Esophagus squamous epithelium (tissue), 5 donors: ENCODE measurements at regions not wholly inside any gene's neighbourhood (a gene's known extent, or its start where the extent isn't known, plus 50 kb on each side); places are given as distances from the start of the nearest gene placed in this dataset.

ENCODE experiments used
- DNase-seq: peaks from one replicate; lab custom pipeline; 2025; lab: John Stamatoyannopoulos, UW
- H3K27ac ChIP-seq, 4 donors: fragments of 200-600 bp; sonication (generic); one replicate each; pipeline ENCODE4 v1.5.1; 2016 to 2019; ENCODE audit warnings: mild to moderate bottlenecking in 1 of 4
- H3K27me3 ChIP-seq, 4 donors: fragments of 200-600 bp; sonication (generic); 1 replicate in 3 of 4; 2 replicates in 1 of 4; pipeline versions ENCODE4 v1.5.1 to v1.6.0; 2017 to 2021; ENCODE audit warnings: antibody characterized with exemption in 1 of 4
- H3K36me3 ChIP-seq, 3 donors: fragments of 200-600 bp; sonication (generic); one replicate each; pipeline ENCODE4 v1.5.1; 2016 to 2019
- H3K4me1 ChIP-seq, 3 donors: fragments of 200-600 bp; sonication (generic); one replicate each; pipeline ENCODE4 v1.5.1; 2017 to 2019
- H3K4me3 ChIP-seq, 4 donors: fragments of 200-600 bp; sonication (generic); 1 replicate in 3 of 4; 2 replicates in 1 of 4; pipeline ENCODE4 v1.5.1; 2016 to 2019; ENCODE audit warnings: mild to moderate bottlenecking in 2 of 4, moderate library complexity in 1 of 4
- H3K9me3 ChIP-seq, 3 donors: fragments of 200-600 bp; sonication (generic); one replicate each; pipeline ENCODE4 v1.5.1; 2016 to 2019
- CTCF ChIP-seq, 6 experiments: fragments of 450-650 bp in 4 of 6; fragments of 200-600 bp in 2 of 6; sonication (generic) in 2 of 6; IDR thresholded peaks; one replicate each; pipeline ENCODE4 v1.5.1; 2016 to 2019; ENCODE audit warnings: antibody characterized with exemption in 6 of 6, mild to moderate bottlenecking in 4 of 6, moderate library complexity in 4 of 6
- POLR2A ChIP-seq, 4 donors: fragments of 450-650 bp; IDR thresholded peaks; one replicate each; pipeline ENCODE4 v1.6.1; 2017; ENCODE audit warnings: antibody characterized with exemption in 4 of 4, mild to moderate bottlenecking in 4 of 4, moderate library complexity in 3 of 4
- WGBS, 2 donors: methylation state at CpG; one replicate each; pipeline ENCODE4 v1.1.5; 2018; 5-methylcytosine and 5-hydroxymethylcytosine counted together
- intact Hi-C: fragments of 100-400 bp; cut with DNase I; formaldehyde crosslinking; loops from one replicate; pipeline ENCODE4 v1.15.0; 2022
- donor health status: DM: yes; HTN: yes; CAD: no.

- Histone ChIP-seq H3K36me3 (no peaks in the 10 kb centered on the region), H3K4me1 (no peaks in the 10 kb centered on the region), H3K4me3 (no peak overlapping the region), H3K27ac (no peak overlapping the region), H3K27me3 (no peaks in the 10 kb centered on the region), H3K9me3 (no peaks in the 10 kb centered on the region)
- intact Hi-C loops, result no loop called here
- DNase-seq, result no peak
- 72 to 87% methylated on average over 2 of the region's 2 CpGs for WGBS, 2 donors
- no peak for TF ChIP-seq CTCF (IDR thresholded peaks at IDR 0.05)
- no peak for TF ChIP-seq POLR2A (IDR thresholded peaks at IDR 0.05)
Observed at GRCh38 chr2:12988279-12988678, 271.5 kb downstream of the TRIB2 start.

GRCh38 chr2:12990523-12990922 is 273.8 kb downstream of the TRIB2 start:
- H3K27ac ChIP-seq, result no peak overlapping the region
- peak in 1 of 6 experiments; percentile 12 for TF ChIP-seq CTCF (IDR thresholded peaks at IDR 0.05)
- no peak for TF ChIP-seq POLR2A (IDR thresholded peaks at IDR 0.05)
- intact Hi-C loops, result no loop called here
- DNase-seq, result no peak
- H3K9me3 ChIP-seq, result no peaks in the 10 kb centered on the region
- no peaks in the 10 kb centered on the region for H3K27me3 ChIP-seq
- H3K4me3 ChIP-seq, result no peak overlapping the region
- WGBS, 2 donors, result 36 to 39% methylated on average over 1 of the region's 1 CpG
- no peaks in the 10 kb centered on the region for H3K36me3 ChIP-seq
- no peaks in the 10 kb centered on the region for H3K4me1 ChIP-seq

- H3K4me1 ChIP-seq, result peaks cover 0 to 17% (median 0%) of the 10 kb centered on the region in 3 donors
- TF ChIP-seq CTCF (IDR thresholded peaks at IDR 0.05) (no peak), POLR2A (IDR thresholded peaks at IDR 0.05) (no peak)
- no peak overlapping the region for H3K4me3 ChIP-seq
- intact Hi-C loops, result no loop called here
- 94 to 100% methylated on average over 1 of the region's 1 CpG for WGBS, 2 donors
- H3K27ac ChIP-seq, result no peak overlapping the region
- H3K36me3 ChIP-seq, result no peaks in the 10 kb centered on the region
- DNase-seq, result no peak
- H3K9me3 ChIP-seq, result no peaks in the 10 kb centered on the region
- no peaks in the 10 kb centered on the region for H3K27me3 ChIP-seq
Observed at GRCh38 chr2:12998685-12999084, 281.9 kb downstream of the TRIB2 start.

GRCh38 chr2:13000664-13001363 is 284.1 kb downstream of the TRIB2 start:
- no peak overlapping the region for H3K27ac ChIP-seq
- H3K27me3 ChIP-seq, result no peaks in the 10 kb centered on the region
- DNase-seq, result no peak
- no peaks in the 10 kb centered on the region for H3K36me3 ChIP-seq
- WGBS, 2 donors, result 53 to 64% methylated on average over 11 to 12 of the region's 12 CpGs
- H3K4me3 ChIP-seq, result no peak overlapping the region
- TF ChIP-seq CTCF (IDR thresholded peaks at IDR 0.05) (no peak), POLR2A (IDR thresholded peaks at IDR 0.05) (no peak)
- no peaks in the 10 kb centered on the region for H3K9me3 ChIP-seq
- intact Hi-C loops, result loop anchor here (5.0 kb wide), 1 partner anchor 1174 kb away; no protein-coding TSS in a partner anchor
- peaks cover 0 to 21% (median 0%) of the 10 kb centered on the region in 3 donors for H3K4me1 ChIP-seq

- 54 to 66% methylated on average over 2 of the region's 2 CpGs for WGBS, 2 donors
- intact Hi-C loops, result loop anchor here (5.0 kb wide), 1 partner anchor 1174 kb away; no protein-coding TSS in a partner anchor
- no peaks in the 10 kb centered on the region for H3K27me3 ChIP-seq
- no peak for DNase-seq
- no peaks in the 10 kb centered on the region for H3K36me3 ChIP-seq
- H3K27ac ChIP-seq, result no peak overlapping the region
- TF ChIP-seq CTCF (IDR thresholded peaks at IDR 0.05), result no peak
- no peak for TF ChIP-seq POLR2A (IDR thresholded peaks at IDR 0.05)
- peaks cover 0 to 21% (median 0%) of the 10 kb centered on the region in 3 donors for H3K4me1 ChIP-seq
- H3K9me3 ChIP-seq, result no peaks in the 10 kb centered on the region
- no peak overlapping the region for H3K4me3 ChIP-seq
Observed at GRCh38 chr2:13001408-13001807, 284.7 kb downstream of the TRIB2 start.
